ENCODE measurements at regions not wholly inside any gene's neighbourhood (a gene's known extent, or its start where the extent isn't known, plus 50 kb on each side); places are given as distances from the start of the nearest gene placed in this dataset.

DNA sequence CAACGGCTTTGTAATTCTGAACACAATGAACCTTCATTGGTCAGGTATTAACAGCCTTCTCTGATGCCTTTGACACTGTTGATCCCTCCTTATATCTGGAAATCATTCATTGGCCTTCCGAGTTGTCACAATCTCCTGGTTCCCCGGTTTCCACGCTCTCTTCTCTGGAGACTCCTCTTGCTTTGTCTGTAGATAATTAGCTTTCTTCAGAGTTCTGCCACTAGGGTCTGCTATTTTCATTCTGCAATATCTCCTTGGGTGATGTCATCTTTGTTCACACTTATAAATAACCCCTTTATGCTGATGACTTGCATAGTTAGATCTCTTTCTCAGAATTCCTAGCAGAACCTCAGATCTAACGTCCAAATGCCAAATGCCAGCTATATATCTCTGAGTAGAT is 583.8 kb upstream of the ZNF717 start:
- TF ChIP-seq, protein P1, sequence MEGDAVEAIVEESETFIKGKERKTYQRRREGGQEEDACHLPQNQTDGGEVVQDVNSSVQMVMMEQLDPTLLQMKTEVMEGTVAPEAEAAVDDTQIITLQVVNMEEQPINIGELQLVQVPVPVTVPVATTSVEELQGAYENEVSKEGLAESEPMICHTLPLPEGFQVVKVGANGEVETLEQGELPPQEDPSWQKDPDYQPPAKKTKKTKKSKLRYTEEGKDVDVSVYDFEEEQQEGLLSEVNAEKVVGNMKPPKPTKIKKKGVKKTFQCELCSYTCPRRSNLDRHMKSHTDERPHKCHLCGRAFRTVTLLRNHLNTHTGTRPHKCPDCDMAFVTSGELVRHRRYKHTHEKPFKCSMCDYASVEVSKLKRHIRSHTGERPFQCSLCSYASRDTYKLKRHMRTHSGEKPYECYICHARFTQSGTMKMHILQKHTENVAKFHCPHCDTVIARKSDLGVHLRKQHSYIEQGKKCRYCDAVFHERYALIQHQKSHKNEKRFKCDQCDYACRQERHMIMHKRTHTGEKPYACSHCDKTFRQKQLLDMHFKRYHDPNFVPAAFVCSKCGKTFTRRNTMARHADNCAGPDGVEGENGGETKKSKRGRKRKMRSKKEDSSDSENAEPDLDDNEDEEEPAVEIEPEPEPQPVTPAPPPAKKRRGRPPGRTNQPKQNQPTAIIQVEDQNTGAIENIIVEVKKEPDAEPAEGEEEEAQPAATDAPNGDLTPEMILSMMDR (IDR thresholded peaks at IDR 0.05), result no peak
- no peak for TF ChIP-seq POLR2AphosphoS5 (IDR thresholded peaks at IDR 0.05)

All from esophagus muscularis mucosa (tissue), 3 donors.